GM13977 (cell line): ENCODE measurements at regions not wholly inside any gene's neighbourhood (a gene's known extent, or its start where the extent isn't known, plus 50 kb on each side); places are given as distances from the start of the nearest gene placed in this dataset.

Experiments
- DNase-seq: peaks from one replicate; pipeline ENCODE4 v3.0.0; 2012; ENCODE audit warnings: low spot score
- in situ Hi-C: fragments of 300-500 bp; cut with MboI; formaldehyde crosslinking; loops from one replicate; pipeline ENCODE4 v1.12.0; 2022; ENCODE audit warnings: low sequenced_read_pairs, low pct_unique_long_range_greater_than_20kb, mixed read lengths, inconsistent platforms; ENCODE audit not compliant: unreplicated experiment
- TF ChIP-seq, protein P1 (sequence below): IDR thresholded peaks from 2 replicates; pipeline ENCODE4 v1.5.1; 2012; ENCODE audit warnings: mild to moderate bottlenecking, control low read depth; ENCODE audit not compliant: insufficient read depth; ENCODE audit errors: extremely low read depth, missing control alignments

DNA sequence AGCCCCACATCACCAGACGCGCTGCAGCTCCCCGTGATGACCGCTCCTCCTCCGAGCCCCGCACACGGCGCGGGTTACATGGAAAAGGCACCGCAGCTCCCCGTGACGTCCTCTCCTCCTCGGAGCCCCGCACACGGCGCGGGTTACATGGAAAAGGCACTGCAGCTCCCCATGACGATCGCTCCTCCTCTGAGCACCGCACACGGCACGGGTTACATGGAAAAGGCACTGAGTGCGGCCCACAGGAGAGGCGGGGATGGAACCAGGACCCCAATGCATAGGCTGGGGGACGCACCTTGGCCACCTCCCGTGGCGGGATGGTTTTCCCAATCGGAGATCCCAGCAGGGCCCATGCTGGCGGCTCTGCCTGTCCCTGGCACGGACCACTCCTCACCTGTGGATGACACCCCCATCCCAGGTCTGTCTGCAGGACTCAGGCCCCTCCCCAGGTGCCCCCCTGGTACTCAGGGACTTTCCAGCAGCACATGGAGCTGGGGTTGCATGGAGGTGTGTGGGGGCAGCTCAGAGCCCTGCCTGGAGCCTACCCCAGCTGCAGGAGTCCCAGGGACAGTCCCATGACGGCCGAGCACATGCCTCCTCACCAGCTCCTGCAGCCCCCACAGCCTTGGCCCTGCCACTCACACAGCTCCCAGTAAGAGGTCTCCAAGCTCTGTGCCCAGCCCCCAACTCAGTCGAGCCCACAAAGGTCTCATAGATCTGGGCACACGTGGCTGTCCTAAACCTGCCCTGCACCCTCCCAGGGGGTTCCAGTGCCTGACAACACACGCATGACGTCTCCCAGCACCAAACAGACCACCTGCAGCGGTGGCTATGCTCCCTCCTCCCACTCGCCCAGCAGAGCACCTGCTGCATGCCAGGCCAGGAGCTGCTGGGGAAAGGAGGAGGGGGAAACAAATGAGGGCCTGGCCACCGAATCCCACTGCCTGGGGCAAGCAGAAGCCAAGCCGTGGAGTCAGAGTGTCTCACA lies 166.6 kb downstream of the BRD1 start:
- in situ Hi-C loops: no loop called here
- no peak for DNase-seq

DNA sequence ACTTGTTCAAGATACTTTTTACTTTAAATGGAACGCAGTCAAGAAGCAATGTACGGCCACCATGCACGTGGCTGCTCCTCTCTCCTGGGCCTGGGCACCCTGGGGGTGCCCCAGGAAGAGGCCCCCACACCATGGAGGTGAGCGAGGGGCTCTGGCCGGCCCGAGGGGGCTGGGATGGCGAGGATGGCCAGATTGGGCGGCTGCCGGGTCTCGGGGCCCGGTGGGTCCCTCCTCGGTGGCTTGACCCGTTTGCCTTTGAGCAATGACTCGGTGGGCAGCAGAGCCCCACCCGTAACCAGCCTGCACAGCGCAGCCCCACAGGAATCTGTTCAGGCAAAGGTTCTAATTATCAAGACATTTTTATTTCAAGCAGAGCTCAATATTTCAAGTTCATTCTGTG lies 167.4 kb downstream of the BRD1 start:
- TF ChIP-seq, protein P1, sequence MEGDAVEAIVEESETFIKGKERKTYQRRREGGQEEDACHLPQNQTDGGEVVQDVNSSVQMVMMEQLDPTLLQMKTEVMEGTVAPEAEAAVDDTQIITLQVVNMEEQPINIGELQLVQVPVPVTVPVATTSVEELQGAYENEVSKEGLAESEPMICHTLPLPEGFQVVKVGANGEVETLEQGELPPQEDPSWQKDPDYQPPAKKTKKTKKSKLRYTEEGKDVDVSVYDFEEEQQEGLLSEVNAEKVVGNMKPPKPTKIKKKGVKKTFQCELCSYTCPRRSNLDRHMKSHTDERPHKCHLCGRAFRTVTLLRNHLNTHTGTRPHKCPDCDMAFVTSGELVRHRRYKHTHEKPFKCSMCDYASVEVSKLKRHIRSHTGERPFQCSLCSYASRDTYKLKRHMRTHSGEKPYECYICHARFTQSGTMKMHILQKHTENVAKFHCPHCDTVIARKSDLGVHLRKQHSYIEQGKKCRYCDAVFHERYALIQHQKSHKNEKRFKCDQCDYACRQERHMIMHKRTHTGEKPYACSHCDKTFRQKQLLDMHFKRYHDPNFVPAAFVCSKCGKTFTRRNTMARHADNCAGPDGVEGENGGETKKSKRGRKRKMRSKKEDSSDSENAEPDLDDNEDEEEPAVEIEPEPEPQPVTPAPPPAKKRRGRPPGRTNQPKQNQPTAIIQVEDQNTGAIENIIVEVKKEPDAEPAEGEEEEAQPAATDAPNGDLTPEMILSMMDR: no peak
- in situ Hi-C loops: no loop called here
- no peak for DNase-seq

More for the DNA sequence above, 166.6 kb downstream of the BRD1 start:
- TF ChIP-seq, protein P1: no peak

DNA sequence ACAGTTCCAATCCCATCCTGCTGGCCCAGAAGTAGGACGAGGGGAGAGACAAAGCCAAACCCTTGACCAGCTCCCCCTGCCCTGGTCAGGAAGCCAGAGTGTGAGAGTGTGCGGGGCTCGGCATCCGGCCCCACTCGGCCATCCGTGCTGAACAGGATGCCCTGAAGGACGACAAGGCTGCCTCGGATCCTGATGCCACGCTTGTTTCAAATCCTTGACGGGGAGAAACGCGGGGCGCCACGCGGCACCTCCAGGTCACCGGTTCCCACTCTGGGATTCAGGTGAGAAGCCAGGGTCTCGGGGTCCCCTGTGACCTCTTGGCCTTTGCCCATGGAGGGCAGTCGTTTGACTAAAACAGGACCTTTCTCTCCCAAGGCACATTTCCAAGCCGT lies 167.8 kb downstream of the BRD1 start:
- TF ChIP-seq, protein P1: no peak
- in situ Hi-C loops: no loop called here
- DNase-seq: no peak

DNA sequence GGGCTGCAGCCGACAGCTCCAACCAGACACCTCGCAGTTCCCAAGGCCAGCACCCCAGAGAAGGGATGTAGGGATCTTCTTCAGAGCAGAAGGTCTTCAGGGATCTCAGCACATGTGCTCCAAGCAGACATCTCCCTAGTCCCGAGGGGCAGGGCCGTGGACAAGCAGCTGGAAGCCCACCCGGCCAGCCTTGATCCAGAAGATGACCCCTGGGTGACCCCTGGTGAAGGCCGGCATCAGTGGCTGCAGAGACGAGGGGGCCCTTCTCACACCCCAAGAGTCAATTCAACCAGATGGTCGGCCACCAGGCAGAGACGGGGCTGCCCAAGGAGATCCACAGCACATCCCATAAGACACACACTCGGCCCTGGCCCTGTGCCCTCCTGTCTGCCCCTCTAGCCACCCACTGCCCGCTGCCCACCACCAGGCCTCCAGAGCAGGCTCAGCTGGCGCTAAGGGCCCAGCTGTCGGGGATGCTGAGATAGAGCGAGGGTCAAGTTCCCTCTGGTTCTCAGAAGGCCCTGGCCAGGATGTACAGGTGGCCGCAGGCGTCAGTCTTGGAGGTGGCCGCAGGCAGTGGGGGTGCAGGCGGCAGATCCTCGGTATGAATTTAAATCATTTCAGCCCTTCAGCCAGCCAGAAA lies 168.3 kb downstream of the BRD1 start:
- in situ Hi-C loops: no loop called here
- no peak for DNase-seq
- TF ChIP-seq, protein P1: no peak

DNA sequence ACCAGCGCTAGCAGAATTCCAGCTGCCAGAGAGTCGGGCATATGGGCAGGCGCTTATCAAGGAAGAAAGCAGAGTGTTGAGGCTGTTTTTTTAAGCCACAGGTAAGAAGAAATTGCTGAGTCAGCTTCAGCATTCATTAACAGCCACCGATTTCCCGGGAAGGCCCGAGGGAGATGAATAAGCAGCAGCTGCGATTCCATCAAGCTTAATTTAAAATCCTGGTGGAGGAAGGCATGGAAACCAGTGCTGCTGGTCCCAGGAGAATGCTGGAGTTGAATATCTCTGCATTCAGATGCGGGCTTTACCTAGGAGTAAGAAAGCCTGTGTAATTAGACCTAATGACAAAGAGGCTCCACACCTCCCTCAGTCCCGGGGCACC lies 168.8 kb downstream of the BRD1 start:
- TF ChIP-seq, protein P1: no peak
- in situ Hi-C loops: no loop called here
- DNase-seq: no peak

DNA sequence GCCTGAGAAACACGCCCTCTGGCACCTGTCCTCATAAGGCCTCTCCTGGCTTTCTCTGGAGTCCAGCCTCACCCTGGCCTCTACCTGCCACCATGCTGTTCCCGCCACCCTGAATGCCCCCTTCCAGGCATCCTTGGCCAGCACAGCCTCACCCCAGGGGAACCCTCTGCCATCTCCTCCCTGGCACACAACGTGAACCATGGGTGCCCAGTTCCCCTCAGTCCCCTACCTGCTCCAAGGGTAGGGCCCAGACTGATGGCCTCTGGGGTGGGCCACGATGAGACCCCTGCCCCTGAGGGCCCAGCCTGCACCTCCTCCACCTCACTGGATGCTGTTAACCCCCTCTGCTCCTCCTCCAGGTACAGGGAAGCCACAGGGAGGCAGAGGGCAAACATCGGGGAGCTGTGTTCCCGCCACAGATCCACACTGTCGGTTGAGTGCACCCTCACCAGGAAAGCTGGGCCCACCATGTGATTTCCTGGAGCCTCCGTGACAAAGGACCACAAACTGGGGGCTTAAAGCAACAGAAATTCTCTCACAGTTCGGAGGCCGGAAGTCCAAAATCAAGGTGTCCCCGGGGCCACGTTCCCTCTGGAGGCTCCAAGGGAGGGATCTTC lies 169.6 kb downstream of the BRD1 start:
- TF ChIP-seq, protein P1: no peak
- no peak for DNase-seq
- in situ Hi-C loops: no loop called here
